ENCODE measurements at regions not wholly inside any gene's neighbourhood (a gene's known extent, or its start where the extent isn't known, plus 50 kb on each side); places are given as distances from the start of the nearest gene placed in this dataset.

DNA sequence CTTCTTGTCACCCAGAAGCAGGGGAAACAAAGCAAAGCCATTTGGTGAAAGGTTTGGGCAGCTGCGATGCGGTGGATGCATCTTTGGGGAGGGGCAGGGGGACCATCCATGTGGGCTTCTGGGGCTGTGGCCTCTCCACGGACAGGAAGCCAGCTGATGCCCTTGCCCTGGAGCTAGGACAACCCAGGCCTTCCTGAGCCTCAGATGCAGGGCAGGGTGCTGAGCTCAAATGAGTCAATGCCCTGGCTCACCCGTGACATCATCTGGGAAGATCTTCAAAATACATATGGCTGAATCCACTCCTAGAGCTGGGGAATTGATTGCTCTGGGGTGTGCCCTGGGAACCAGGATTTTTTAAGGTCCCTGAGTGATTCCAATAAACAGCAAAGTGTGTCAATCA lies 1418.2 kb downstream of the TBC1D22A start:
- DNase-seq = no peak

DNA sequence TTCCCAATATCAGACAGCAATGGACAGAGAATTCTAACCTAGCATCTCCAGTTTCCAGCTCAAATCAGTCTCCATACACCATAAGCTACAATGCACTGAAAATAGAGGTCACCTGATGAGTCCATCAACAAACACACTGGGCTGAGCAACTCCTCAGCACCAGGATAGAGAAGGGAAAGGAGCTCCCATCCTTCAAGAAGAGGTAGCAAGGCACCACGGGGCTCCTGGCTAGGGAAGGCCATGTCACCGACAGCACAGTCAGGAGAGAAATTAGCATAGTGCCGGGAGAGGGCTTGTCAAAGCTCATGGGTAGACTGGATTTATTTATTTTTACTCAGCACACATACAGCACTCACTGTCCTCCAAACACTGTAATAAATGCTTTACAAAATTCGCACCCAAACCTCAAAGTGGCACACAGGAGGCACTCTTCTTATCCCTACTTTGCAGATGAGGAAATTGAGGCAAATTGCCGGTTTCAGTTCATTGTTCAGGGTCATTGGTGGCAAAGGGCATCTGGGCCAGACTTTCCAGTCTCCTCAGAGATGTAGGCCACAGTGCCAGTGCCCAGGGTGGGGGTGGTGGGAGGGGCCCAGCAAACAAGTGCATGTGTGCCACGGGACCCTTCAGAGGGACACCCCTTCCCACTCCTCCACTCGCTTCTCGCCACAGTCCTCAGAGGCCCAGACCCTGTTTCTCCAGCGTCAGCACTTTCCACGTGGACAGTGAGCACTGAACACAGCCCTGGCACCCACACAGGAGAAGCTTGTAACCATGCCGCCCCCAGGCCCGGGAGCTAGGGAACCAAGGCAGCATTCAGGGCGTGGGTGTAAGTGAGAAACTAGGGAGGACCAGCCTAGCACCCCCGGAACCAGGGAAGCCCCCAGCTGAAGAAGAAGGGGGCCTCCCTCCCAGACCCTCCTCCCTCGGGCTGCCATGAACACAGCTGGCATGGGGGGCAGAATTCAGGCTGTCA lies 1417.4 kb downstream of the TBC1D22A start:
- no peak for DNase-seq

DNA sequence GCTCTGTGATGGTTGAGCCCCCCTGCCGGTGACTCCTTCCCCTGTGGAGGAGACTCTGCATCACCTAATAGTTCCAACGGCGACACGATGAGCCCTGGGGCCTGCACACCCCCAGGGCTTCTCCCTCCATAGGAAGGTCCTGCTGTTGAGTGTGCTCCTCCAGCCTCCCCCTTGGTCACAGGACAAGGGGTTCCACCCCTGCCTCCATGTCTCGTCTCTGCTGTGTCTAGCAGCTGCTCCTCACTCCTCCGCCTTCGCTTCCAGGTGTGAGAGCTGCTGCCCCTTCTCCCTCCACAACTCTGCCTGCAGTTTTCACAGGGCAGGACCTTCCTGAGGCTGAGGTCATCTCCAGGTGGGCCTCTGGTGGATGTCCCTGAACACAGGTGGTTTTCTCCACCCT lies 1416.1 kb downstream of the TBC1D22A start:
- DNase-seq = no peak

DNA sequence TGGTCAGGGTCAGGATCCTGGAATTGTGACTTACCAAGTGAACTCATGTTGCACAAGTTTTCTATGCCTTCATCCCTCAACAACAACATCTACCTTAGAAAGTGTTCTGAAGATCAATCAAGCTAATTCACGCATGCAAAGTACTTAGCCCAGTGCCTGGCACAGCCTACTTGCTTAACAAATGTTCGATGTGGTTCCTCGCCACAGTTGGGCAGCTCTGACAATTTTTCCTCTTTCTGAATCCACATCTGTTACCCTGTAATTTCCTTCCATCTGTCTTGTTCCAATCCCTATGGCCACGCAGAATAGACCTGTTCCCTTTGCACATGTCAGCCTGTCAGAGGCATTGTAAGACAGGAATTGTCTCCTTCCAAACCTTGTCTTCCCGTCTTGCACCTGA lies 1415.2 kb downstream of the TBC1D22A start:
- no peak for DNase-seq

DNA sequence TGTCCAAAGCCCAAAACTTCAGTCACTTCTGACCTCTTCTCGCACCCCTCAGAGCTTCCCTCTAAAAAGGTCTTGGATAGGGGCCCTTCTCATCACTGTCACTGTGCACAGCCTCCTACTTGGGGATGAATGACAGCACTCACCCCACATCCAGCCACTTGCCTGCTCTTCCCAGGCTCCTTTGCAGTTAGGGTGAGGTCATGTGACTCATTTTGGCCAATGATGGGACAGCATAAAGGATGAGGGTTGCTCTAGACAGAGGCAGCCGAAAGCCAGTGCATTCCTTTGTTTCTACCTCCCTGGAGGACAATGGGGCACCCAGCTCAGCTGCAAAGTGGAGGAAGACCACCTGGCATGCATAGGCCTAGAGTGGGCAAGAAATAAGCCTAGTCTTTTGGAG lies 1413.3 kb downstream of the TBC1D22A start:
- DNase-seq = no peak

DNA sequence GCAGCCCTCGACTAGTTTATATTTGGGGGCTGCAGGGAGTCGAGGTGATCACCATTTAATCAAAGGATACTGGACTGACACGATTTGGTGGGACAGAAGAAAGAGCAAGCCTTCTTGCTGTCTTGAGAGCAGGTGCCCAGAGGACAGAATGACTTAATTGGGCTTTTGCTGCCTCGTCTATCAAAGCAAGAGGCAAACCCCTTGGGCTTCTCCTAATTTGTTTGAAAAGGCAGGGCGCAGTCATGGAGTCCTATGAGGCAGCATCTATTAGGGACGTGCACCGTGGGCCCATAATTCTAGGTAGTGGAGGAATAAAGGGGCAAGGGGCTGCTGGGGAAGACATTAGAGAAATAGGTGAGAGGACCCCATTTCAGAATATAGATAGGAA lies 1411.3 kb downstream of the TBC1D22A start:
- DNase-seq = no peak

DNA sequence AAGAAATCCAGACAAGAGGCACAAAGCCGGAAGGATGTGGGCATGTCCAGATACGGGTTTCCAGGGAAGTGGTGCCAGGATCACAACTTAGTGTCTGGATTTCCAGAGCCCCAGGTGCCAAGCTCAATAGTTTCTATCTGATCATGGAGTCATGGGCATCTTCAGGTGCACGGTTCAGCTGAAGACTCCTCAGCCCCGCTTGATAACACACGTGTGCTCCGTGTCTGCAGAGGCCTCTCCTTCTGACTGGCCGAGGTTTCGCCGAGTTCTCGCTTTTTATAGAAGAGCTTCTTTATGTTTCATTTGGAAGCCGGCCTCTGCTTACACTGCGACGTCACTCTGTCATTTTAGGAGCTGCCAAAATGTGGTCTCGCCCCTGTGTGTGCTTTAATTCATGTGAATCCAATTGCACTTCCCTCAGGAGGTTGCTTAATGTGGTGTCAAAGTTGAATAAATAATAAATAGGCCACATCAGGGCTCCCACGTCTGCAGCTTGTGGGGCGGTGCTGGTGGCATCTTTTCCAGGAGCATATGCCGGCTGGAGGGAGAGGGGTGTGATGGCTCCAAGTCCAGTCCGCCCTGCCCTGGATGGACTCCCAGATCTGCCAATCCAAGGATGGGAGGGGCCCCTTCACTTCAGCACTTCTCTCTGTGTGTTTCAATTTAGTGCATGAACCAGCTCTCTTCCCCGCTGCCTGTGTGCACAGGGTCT lies 1410.8 kb downstream of the TBC1D22A start:
- peak; percentile 33 for DNase-seq

DNA sequence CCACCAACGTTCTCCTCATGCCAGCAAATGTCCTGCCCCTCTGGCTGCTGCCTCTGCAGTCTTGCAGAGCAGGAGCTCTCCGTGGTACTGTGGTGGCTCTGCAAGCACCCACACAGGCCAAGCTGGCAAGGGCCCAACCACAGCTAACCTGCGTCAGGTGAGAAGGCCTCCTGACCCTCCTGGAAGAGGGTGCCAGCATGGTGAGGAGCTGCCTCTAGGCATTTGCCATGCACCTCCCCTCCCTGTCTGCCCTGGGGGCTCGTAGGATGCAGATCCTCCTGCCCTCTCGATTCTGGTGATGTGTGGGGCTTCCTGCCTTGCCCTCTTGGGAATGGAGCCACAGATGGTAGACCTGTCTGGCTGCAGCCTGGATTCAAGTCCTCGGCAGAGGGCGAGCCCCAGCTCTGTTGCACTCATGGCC lies 1408.8 kb downstream of the TBC1D22A start:
- no peak for DNase-seq

DNA sequence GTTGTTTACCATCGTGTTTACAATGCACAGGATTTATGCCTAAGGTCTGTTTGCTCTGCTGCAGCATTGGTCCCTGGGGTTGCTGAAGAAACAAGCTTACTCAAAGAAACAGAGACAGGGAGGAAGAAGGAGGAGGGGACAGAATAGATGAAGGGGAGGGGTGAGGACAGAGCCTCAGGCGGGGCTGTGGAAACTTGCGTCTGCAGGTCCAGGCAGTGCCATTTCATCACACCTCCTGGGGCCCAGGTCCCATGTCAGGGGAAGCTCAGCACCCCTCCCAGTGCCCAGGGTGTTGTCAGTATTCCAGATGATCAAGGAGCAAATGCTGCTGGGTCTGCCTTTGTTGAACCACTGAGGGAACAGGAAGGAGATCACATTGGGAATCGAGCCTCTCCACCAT lies 1406.8 kb downstream of the TBC1D22A start:
- DNase-seq = no peak

DNA sequence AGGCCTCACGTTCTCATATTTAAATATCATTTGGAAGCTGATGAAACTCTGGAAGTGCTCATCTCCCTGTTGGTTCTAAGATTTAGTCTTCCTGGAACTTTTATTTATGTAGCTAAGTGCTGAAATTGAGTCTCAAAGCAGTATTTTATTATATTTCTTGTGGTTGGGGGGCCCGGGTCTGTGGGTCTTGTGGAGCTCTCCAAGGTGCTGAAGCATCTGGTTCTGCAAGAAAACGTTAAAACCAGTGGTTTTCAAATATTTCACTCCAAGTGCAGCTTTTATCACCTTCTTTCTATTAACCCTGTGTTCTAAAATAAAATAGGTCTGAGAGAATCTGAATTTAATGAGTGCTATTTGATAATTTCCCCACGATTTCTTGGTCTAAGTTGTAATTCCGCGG lies 1404.8 kb downstream of the TBC1D22A start:
- no peak for DNase-seq

DNA sequence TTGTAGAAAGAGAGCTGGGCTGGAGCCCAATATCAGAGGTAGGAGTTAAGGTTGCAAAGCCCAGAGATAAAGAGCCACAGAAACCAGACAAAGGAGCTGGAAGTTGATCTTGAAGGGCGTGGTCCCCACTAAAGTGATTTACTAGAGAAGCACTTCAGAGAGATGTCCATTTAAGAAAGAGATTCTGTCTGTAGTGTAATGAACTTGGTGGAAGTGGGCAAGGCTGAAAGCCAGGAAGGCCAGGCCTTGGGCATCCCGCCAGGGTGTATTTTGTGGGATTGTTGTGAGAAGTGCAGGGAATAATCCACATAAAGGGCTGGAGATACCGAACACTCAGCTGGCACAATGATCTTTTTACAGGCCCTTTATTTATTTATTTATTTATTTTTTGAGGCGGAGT lies 1398.8 kb downstream of the TBC1D22A start:
- DNase-seq = no peak

DNA sequence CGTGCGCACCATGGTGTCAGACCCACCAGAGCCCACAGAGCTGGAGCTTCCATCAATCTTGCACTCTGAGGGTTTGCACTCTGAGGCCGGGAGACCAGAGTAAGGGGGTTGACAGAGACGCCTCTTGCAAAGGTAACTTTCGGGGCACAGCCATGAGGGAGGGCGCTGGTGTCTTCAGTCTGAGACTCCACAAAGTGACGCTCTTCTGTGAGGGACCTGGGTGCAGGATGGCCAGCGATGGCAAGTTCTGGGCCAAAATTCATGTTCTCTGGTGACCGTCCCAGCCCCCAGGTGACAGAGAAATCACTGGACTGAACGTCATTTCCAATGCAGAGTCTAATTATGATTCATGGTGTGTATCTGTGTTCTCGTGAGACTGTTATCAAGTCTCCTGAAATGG lies 1395.2 kb downstream of the TBC1D22A start:
- no peak for DNase-seq

DNA sequence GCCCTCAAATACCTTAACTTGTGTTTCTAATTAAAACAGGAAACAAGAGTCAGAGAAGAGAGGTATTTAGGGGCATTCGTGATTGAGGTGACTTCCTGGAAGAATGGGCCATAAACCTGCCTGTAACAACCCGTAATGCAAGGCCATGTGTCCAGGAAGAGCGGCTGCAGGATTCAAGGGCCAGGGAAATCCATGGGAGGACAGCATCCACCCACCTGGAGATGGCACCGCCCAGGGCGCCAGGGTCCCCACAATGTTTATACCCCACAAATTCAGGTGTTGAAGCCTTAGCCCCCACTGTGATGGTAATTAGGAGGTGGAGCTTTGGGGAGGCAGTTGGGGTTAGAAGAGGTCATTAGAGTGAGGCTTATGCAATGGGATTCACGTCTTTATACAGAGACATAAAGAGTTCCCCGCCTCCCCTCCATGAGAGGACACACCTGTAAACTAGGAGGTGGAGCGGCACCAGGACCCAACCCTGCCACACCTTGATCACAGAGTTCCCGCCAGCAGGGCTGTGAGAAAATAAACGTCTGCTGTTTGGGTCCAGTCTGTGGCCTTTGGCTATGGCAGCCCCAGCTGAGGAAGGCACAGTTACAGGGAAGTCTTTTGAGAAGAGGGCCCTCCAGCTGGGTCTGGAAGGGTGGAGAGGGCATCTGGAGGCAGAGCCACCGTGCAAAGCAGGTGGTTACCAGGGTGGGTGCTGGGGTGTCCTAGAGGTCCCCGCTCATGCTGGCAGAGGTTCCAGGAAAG lies 1394.3 kb downstream of the TBC1D22A start:
- DNase-seq = no peak

DNA sequence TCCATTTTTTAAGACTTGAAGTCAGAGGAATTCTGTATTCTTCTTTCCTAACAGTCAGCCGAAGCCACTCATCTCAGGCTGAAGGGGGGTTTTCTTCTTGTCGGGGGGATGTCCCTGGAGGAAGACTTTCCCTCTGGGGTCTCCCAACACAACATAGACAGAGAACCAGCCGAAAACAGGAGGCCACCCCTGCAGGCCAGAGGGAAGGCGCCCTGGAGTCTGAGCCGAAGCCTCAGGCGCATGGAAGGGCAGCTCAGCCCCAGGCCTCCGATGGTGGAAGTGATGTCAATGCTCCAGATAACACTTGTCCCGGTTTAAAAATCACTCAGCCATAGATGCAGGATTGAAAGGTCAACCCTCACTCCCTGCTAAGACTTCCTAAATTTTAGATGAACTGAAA lies 1393.0 kb downstream of the TBC1D22A start:
- no peak for DNase-seq

DNA sequence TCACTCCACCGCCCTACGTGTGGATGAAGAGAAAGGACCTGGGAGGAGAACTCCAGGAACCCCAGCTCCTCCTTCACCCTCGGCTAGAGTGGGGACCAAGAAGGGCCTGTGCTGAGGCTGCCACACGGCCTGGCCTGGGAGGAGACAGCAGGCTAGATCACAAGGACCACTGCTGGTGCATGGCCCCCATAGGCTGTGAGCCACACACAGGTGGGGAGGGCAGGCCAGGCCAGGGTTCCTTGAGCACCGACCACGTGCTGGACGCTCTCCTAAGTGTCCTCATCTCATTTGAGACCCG lies 1392.4 kb downstream of the TBC1D22A start:
- no peak for DNase-seq

DNA sequence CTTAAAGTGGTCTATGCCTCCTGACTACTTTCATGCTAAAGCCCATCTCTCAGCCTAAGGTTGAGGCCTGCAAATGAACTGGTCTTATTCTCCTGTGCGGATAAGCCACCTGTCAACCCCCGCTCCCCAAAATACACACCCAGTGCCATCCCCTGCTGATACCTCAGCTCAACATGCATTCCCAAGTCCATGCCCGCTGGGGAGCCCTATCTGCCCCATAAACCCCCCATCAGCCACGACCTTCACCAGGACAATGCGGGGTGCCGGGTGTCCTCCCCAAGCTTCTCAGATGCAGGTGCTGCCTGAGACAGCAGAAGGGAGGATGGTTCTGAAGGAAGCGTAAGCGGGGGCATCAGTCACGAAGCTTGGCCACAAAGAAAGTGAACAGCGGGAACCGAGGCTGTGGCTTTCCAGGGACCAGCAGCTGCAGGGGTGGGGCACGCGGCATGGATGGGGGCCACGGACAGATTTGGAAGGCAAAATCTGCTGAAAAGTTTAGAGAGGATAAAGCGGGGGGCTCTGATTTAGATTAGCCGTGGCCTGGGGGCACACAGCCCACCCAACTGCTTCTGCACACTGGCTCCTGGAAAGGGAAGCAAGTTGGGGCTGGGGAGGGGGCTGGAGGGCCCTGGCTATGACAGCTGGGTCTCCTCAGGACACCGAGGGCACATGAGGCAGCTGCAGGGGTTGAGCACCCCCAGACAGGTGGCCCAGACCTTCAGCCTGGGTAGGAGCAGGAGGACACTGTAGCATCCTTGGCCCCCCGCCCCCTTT lies 1391.9 kb downstream of the TBC1D22A start:
- no peak for DNase-seq

DNA sequence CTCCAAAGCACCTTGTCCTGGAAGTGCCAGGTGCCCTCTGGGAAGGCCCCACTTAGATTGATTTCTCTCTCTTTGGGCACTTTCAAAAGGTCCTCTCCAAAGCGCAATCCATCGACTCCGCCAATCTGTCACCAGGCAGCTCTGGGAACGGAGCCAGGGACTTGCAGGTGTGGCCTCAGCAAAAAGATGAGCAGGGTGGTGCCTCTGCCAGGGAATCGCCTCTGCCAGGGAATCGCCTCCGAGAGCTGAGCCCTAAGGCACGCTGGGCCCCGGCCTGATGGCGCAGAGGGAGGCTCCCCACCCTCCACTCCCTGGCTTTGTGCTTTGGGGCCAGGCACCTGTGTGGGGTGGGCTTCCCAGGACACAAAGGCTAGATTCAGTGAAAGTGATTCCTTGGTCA lies 1391.3 kb downstream of the TBC1D22A start:
- no peak for DNase-seq

DNA sequence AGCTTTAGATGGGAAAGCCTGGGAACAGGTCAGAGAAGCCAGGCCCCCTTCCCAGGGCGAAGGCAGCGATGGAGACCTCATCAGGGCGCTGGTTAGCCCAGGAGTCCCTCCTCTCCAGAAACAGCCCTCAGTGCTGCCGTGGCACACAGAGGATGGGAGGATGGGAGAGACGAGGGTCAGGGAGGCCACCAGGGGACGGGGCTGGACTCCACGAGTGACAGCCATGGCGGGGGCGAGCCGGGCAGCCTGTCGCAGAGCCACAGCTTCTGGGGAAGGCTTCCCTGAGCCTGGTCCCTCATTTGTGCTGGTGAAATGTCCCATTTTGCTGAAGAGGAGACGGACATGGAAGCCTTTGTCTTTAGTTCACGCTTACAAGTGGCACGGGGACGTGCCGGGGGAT lies 1390.5 kb downstream of the TBC1D22A start:
- DNase-seq = no peak

DNA sequence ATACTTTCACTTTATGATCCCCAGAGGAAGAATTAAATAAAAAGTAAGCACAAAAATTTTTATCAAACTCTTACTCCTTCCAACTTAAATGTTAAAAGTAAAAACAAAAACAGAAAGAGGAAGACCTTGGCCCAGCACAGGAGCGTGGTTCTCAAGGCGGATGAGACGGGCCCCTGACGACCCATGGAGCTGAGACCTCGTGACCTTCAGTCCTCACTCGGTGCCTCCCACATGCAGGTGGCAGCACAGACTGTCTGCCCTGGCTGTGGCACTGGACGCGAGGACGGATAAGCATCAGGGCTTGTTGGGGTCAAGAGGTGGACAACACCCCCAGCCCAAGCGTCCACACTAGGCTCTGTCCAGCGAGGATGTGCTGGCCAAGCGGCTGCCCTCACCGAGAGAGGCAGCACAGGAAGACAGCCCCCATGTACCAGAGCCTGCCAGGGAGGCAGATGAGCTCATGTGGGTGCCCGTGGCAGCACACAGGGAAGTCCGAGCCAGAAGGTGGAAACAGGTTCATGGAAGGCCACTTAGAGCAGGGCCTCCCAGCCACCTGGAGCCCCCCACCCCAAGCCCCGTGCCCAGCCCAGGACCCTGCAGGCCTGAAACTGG lies 1389.8 kb downstream of the TBC1D22A start:
- DNase-seq = no peak

DNA sequence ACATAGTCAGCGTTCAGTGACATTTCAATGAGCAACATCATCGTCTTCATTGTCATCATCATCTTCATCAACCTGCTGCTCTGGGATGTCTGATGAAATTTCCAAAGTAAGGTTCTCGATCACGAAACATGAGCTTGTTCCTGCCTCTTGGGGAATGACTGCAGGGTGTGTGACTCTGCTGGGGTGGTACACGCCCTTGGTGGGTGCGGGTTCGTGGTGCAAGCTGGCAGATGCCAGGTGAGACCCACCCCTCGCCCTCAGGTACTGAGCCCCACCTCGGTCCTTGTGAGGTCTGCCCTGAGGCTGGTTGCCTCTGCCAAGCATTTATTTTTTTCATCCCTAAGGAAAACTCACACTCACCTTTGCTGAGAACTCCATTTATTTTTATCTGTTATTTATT lies 1389.2 kb downstream of the TBC1D22A start:
- no peak for DNase-seq

DNA sequence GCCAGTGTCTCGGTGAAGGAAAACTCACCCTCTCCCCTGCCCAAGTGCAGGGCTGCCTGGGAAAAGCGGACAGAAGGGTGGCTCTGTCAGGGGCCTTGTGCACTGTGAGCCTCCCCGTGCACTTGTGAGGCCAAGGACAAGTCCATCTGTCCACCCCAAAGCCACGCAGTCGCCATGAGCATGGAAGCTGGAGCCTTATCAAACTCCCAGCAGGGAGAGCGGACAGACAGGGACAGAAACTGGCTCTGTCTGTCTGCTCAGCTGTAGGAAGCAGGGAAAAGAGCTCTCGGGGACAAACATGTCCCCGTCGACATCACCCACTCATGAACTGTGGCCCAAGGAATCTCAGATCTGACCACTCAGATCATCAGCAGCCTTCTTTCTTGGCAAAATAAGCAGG lies 1385.4 kb downstream of the TBC1D22A start:
- DNase-seq = no peak

DNA sequence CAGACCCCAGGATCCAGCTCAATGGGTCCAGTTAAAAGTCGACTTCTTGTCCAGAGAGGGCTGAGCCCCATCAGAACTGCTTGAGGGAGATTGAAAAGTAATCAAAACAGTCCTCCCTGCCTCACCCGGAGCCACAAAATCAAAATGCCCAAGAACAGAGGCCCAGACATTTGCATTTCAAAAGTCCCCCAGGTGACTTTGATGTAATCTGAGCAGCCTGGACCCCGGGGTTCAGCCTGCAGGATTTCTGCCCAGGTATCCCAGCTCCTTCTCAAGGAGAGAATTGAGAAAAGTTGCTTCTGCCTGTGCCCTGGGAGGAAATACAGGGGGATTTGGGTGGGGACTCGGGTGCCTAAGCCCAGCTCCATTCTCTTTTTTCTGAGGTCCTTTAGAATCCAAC lies 1385.0 kb downstream of the TBC1D22A start:
- DNase-seq = no peak

DNA sequence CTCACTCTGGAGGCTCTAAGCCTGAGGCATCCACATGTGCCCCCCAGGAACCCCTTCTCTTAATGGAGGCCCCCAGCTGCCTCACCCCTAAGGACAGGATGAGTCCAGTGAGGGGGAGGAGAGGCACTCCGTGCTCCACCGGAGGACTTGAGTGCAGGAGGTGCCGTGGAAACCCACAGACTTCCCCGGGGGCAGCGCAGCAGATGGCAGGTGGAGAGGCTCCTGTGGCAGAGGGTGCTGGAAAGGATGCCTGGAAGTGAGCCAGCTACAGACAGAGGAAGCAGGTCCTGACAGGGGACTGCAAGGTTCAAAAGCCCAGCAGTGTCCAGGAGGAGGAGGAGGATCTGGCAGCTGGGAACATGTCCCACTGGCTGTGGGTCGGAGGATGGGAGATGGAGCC lies 1384.0 kb downstream of the TBC1D22A start:
- DNase-seq = no peak

All from femur (tissue), 1 donor.